GM21786 (cell line): ENCODE measurements at regions not wholly inside any gene's neighbourhood (a gene's known extent, or its start where the extent isn't known, plus 50 kb on each side); places are given as distances from the start of the nearest gene placed in this dataset.
"Not testable (repeated sequence)": the region's sequence is repeated elsewhere in the genome, so short reads cannot be mapped to it uniquely, and the experiment has no call there.

Experiments
- ATAC-seq: cut with Tn5 transposase; IDR thresholded peaks from one replicate; pipeline ENCODE4 v1.9.1; 2021; ENCODE audit not compliant: unreplicated experiment

GRCh38 chr4:86478151-86478550 is 116.0 kb upstream of the PTPN13 start:
- ATAC-seq = not testable (repeated sequence)

- no peak for ATAC-seq
These were observed 112.7 kb upstream of the PTPN13 start for GRCh38 chr4:86481440-86481839.

DNA sequence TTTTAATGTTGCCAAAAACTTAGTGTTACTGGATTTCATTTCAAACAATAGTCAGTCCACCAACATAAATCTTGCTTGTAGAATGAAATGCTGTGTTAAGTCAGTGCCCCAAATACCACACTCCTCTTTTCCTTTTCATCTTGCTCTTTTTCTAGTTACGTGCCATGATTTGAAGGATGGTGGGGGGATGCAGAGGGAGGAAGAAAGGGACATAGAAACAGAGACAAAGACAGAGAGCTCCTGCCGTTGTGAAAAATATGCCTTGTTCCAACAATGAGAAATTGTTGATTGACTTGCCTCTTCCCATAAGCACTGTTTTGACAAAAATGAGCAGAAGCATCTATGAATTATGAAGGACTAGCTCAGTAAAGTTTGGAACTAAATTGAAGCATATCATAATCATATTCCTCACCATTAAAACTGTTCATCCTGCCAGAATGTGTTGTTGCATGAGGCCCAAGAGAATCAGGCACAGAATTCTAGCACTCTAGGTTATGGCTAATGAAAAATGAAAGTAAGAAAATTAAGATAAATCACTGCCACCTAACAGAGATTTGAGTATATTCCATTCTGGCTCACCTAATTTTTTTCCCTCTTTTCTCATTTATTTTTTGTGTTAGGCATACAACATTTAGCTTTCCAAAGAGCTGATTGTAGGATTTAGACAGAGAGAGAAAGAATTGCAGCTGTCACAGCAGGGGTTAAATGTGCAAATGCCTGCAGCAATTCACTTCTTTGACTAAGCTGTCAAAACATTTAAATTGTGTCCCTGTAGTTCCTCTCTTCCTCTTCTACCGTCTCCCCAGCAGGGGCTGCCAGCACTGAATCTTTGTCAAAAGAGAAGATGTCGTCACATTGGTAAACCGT is 111.6 kb upstream of the PTPN13 start:
- no peak for ATAC-seq

GRCh38 chr4:86483173-86483490 is 111.0 kb upstream of the PTPN13 start:
- ATAC-seq = no peak

GRCh38 chr4:86483773-86484172 is 110.3 kb upstream of the PTPN13 start:
- ATAC-seq = no peak

DNA sequence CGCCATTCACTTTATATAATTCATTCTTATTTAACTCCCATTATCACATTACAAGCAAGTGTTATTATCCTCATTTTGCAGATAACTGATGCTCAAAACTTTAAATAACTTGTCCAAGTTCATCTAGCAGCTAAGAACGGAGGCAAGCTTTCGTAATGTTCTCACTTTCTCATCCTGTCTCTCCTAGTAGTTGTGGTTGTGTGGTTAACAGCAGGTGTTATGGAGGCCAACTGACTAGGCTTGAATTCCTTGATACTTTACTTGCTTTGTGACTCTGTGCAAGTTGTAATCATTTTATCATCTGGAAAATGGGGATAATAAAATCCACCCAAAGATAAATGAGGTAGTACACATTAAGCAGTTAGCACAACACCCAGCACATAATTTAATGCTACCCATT is 109.9 kb upstream of the PTPN13 start:
- ATAC-seq = no peak

GRCh38 chr4:86487738-86488348 is 106.3 kb upstream of the PTPN13 start:
- no peak for ATAC-seq

- ATAC-seq = no peak
These were observed 100.7 kb upstream of the PTPN13 start for GRCh38 chr4:86493460-86493859.

- no peak for ATAC-seq
These were observed 97.7 kb upstream of the PTPN13 start for GRCh38 chr4:86496094-86497080.

- no peak for ATAC-seq
These were observed 97.0 kb upstream of the PTPN13 start for GRCh38 chr4:86497131-86497530.

GRCh38 chr4:86497980-86498862 is 95.9 kb upstream of the PTPN13 start:
- peak; percentile 85 for ATAC-seq

DNA sequence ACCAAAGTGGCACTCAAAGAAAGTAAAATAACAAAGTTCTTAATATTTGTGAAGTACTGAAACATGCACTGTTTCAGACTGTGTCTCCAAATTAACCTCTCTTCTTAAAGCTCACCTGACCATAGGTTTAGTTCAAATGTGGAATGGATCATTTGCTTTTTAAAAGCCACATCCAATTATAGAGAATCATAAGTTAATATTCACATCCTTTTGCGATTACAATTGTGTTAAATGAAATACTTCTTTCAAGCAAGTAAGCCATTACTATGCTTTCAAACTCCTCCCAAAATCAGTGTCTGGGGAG is 95.3 kb upstream of the PTPN13 start:
- ATAC-seq = no peak

DNA sequence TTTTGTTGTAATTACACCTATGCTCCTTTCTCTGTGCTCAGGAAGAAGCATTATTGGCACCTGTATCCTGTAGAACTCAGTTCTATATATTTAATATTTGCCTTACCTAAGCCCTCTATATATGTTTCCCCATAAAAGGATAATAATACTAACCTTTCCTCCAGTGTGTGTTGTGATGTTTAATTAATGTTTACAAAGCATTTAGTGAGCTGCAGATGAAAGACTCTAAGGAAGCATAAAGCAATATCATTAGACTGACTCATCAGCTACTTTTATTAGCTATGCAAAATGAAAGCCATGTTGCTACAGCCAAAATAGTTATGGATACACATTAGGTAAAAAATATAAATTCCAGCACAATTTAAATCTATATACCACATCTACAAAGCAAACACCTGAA is 93.6 kb upstream of the PTPN13 start:
- no peak for ATAC-seq

GRCh38 chr4:86502081-86502480 is 92.0 kb upstream of the PTPN13 start:
- no peak for ATAC-seq

DNA sequence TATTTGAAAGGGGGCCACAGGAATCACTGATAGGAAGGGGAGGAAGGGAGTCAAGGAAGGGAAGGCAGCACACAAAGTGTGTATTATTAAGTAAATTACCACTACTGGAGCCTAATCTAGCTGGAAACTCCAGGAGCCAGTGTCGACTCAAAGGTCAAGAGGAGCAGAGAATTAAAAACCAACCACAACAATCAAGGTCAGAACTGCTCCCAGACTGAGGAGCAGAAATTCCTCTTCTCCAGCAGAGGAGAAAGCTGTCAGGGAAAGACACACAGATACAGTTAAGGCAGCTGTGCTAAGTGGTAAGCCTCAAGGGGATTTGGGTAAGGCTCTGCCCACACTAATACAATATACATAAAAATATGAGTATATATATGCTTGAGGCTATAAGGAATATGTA is 87.5 kb upstream of the PTPN13 start:
- no peak for ATAC-seq

DNA sequence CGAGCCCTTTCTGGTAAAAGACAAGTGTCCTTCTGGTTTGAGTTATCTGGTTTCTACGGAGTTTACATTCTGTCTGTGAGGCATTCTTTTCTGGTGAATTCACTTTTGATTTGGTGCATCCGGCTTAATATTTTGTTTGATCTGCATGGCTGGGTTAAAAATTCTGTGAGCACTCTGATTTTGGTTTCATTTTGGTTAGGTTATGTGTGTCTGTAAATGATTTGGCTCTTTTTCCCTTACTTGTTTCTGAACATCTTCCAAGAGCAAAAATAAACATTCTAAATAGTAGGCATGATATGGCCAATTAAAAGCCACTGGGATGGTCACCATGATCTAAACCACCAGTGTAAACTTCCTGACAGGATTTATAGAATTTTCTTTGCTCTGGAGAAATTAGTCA is 85.7 kb upstream of the PTPN13 start:
- no peak for ATAC-seq

DNA sequence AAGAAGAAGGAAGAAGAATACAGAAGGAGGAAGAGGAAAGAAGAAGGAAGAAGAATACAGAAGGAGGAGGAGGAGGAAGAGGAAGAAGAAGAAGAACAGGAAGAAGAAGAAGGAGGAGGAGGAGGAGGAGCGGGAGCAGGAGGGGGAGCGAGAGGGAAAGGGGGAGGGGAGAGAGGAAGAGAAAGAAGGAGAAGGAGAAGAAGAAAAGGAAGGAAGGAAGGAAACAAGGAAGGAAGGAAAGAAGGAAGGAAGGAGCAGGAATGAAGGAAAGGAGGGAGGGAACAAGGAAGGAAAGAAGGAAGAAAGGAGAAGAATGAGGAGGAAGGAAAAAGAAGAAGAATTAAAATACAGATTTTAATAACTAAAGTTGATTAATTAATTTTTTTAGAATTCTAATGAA is 82.5 kb upstream of the PTPN13 start:
- ATAC-seq = no peak

DNA sequence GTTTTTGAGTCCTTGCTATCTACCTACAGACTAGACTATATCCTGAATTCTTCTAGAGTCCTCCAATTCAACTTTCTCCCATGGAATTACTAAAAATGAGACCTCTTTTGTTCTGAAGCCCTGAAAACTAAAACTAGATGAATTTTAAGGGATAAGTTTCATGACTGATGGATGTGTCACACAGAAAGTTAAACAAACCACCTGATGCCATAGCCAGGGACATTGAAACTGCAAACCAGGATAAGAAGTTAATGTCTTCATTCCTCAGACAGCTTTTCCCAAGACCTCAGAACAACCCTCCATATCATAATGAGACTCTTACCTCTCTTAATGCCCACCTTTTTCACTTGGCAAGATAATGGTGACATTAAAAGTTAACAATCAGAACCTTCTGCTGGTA is 81.5 kb upstream of the PTPN13 start:
- no peak for ATAC-seq

GRCh38 chr4:86515963-86516362 is 78.2 kb upstream of the PTPN13 start:
- not testable (repeated sequence) for ATAC-seq

DNA sequence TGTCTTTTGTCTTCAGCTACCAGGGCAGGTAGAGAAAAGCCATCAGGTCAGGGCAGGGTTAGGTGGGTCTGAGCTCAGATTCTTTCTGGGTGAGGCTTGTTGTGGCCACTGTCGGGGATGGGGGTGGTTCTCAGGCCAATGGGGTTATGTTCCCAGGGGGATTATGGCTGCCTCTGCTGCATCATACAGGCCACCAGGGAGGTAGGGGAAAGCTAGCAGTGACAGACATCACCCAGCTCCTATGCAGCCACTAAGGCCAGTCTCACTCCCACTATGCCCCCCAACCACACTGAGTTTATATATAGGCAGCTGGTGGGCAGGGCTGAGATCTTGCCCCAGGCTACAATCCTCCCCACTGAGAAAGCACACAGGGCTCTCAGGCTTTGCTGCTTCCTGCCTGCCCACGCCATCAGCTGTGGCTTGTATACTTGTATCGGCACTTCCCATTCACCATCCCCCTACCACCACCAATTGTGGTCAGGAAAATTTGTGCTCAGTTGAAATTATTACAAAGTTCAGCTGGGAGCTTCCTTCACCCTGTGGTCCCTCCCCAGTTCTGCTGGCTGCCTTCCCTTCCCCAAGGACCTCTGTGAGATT is 72.6 kb upstream of the PTPN13 start:
- no peak for ATAC-seq
